NCI-H187 treated with DMSO at 0.1 percent for 48 hours (cell line): ENCODE measurements at regions not wholly inside any gene's neighbourhood (a gene's known extent, or its start where the extent isn't known, plus 50 kb on each side); places are given as distances from the start of the nearest gene placed in this dataset.
"Not testable (repeated sequence)": the region's sequence is repeated elsewhere in the genome, so short reads cannot be mapped to it uniquely, and the experiment has no call there.

Source experiments
- DNase-seq: peaks from one replicate; lab custom pipeline; 2025; lab: John Stamatoyannopoulos, UW

GRCh38 chr3:34878488-34878887 lies 760.8 kb upstream of the ARPP21 start:
- no peak for DNase-seq

GRCh38 chr3:34881026-34881425 lies 758.3 kb upstream of the ARPP21 start:
- no peak for DNase-seq

- no peak for DNase-seq
Measured at GRCh38 chr3:34882764-34883163, 756.6 kb upstream of the ARPP21 start.

DNA sequence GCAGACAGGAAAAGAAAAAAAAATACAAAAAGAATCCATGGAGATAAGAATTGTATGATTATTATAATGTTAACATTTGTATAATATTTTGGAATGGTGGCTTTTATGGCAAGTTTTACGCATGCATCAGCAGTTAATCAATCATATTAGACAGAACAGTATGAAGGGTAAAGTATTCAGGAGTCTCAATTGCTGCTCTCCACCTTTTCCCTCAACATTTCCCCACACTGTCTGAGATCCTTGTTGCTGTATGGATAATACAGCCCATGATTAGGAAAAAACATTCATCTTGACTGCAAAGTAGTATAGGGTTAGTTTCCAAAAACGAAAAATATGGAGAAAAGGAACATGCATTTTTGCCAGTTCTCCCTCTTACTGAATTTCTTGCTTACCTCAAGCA lies 755.3 kb upstream of the ARPP21 start:
- no peak for DNase-seq

DNA sequence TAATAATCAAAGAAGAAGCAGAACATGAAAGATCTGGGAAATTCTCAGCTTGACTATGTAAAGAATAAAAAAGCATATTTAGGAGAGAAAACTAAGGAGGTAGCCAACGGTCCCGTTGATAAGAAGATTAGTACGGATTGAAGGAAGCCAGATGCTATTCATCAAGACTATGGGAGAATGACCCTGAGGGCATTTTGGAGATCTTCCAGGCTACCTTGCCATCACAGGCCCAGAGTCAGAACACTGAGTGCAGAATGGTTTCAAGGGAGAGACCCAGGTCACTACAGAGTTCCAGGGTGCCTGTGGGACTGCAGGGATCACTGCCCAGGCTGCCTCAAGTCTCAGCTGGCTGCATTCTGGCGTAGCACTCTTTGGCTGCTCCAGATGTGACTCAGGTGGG lies 752.9 kb upstream of the ARPP21 start:
- DNase-seq: no peak

DNA sequence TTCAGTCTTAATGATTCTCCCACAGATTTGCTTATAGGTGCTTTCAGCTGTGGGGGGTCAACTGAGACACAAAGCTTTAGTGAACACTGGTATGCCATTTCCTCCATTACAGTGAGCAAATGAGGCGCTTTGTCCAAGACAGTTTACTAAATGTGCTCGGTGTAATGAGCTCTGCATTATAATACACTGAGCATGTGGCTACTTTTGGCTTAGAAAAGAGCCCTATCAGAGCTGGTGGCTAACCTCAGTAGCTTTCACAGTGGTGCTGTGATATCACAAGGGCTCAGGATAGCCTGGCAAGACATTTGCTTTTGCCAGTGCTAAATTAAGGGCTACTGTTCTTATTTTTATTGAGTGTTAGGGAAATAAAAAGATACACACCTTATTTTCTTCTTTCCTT lies 749.7 kb upstream of the ARPP21 start:
- no peak for DNase-seq

- no peak for DNase-seq
Measured at GRCh38 chr3:34890247-34890646, 749.1 kb upstream of the ARPP21 start.

DNA sequence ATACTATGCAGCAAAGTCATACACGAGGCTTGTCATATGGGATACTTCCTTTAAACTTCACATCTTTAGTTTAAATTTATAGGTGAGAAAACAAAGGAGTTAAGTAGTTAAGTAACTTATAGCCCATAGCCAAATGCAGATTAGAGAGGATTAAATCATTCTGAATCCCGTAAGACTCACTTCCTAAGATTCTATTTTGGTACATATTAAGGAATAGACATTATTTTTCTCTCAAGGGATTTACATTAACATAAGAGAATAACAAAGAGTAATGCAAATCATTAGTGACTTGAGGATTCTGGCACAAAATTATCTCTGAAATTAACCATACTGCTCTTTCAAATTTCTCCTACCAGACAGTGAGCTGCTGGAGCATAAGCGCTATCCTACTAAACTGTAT lies 747.4 kb upstream of the ARPP21 start:
- no peak for DNase-seq

- no peak for DNase-seq
Measured at GRCh38 chr3:34895841-34896240, 743.5 kb upstream of the ARPP21 start.

GRCh38 chr3:34909679-34910078 lies 729.6 kb upstream of the ARPP21 start:
- not testable (repeated sequence) for DNase-seq

DNA sequence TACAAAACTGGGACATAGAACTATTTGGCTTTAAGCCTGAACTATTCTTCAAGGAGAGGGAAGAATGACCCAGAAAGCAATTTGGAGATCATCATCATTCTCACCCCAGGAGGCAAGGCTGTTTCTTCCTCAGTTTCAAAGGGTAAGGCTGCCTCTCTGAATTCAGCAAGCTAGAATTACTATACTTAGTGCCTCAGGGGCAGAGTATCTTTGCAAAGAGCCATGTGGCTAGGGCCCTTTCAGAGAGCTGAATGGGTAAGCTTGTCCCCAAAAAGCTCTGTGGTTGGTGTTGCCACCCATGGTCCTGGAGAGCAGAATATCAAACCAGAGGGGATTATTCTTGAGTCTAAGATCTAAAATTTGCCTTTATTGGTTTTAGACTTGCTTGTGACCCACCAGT lies 720.3 kb upstream of the ARPP21 start:
- DNase-seq: no peak

- no peak for DNase-seq
Measured at GRCh38 chr3:34920806-34921205, 718.5 kb upstream of the ARPP21 start.

DNA sequence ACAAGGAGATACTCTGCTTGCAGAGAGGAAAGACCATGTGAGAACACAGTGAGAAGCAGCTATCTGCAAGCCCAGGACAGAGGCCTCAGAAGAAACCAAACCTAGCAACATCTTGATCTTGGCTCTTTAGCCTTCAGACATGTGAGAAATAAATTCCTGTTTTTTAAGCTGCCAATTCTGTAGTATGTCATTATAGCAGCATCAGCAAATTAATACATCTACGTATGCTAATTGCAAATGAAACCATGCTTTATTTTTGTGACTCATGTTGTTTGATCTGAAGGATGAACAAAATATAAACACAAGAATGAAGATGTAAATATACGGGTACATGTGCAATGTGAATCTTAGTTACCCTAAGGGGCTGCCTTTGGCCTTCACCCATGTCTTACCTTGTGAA lies 714.4 kb upstream of the ARPP21 start:
- DNase-seq: no peak

DNA sequence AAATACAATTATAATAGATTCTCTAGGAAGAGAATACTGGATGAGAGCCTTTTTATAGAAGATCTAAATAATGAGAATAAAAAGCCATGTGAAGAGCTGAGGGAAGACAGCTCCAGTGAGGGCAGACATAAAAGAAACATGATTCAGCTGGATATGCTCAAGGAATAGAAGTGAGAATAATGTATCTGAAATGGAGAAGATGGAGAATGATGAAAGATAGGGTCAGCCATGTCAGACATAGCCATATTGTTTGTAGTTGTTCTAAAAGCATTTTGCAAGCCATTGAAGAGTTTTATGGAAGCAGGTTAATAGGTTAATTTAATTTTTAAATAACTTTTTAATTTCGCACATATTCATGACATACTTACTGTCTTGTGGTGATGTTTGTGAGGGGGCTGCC lies 713.5 kb upstream of the ARPP21 start:
- no peak for DNase-seq

GRCh38 chr3:34929036-34929435 lies 710.3 kb upstream of the ARPP21 start:
- DNase-seq: no peak

DNA sequence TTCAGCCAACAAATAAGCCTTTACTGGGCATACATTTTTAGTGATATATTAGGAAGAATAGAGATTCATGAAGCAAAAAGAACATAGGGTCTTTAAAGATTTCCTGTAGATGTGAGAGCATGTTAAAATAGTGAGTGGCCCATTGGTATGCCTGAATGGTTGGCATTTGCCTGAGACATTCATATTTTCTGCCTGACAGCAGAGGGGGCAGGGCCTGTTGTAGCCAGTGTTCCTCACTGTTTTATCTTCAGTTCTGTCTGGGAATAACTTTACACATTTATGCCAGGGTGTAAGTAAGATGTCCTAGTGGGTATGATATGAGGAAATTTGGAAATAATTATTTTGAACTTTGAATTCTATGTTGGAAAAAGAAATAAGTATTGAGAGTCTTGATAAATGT lies 704.7 kb upstream of the ARPP21 start:
- DNase-seq: no peak

DNA sequence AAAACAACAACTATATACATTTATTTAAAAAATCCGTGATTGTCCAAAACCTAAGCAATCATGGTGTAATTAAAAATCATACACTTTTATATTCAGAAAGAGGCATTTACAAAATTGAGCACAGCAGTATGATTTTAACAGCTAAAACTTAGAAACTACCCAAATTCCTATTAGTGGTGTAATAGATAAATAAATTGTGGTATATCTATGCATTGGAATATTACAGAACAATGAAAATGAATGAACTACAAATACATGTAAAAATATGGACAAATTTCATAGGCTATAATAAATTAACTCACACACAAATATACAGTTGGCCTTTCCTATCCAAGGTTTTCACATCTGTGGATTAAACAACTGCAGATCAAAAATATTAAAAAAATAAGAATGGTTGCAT lies 700.5 kb upstream of the ARPP21 start:
- DNase-seq: no peak

DNA sequence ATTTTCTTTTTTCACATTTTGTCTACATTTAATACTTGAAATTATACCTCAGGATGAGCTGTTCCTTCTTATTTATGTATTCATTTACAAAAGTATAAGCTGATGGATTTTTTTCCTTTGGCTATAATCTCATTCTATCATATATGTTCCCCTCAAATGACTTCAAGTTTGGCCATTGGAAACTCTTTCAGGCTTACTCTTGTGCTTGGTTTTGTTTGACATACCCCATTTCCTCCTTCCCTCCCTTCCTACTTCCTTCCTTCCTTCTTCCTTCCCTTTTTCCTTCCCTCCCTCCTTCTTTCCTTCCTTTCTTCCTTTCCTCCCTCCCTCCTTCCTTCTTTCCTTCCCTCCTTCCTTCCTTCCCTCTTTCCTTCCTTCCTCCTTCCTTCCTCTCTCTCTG lies 697.1 kb upstream of the ARPP21 start:
- no peak for DNase-seq

GRCh38 chr3:34947834-34948233 lies 691.5 kb upstream of the ARPP21 start:
- DNase-seq: no peak

GRCh38 chr3:34948517-34948916 lies 690.8 kb upstream of the ARPP21 start:
- no peak for DNase-seq

DNA sequence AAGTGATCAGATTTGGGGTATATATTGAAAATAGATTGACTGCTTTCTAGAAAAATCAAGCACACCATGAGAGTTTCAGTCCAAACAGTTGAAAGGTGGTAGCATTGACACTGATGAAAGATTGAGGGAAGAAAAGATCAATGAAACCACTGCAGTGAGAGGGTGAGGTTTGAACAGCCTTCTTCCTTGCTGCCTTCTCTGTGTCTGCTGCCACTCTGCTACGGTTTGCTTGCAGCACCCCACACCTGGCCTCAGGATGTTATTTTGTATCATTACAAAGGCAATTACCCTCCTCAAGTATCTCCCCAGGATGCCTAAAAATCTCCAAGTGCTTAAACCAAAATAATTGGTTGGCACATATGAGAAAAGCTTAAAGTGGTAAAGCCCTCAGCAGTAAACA lies 683.6 kb upstream of the ARPP21 start:
- no peak for DNase-seq

- DNase-seq: no peak
Measured at GRCh38 chr3:34956511-34956910, 682.8 kb upstream of the ARPP21 start.

GRCh38 chr3:34957677-34958076 lies 681.6 kb upstream of the ARPP21 start:
- DNase-seq: no peak

- no peak for DNase-seq
Measured at GRCh38 chr3:34969513-34969912, 669.8 kb upstream of the ARPP21 start.

DNA sequence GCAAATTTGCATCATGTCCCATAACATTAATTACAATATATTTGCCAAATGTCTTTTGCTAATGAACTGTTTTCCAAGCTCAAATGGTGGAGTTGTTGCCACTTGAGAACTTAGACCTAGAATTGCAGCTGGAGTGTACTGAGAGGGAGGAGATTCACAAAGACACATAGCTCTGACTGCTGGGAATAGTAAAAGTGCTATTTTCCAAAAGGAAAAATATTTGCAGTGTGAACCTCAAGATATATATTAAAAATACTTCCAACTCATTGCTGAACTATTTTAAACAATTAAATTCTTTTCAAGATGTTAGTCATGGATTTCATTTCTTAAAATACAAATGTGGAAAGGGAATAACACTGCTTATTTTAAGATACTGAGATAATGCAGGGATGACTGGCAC lies 666.8 kb upstream of the ARPP21 start:
- DNase-seq: no peak
